Erythroblast (primary cell): ENCODE measurements at regions not wholly inside any gene's neighbourhood (a gene's known extent, or its start where the extent isn't known, plus 50 kb on each side); places are given as distances from the start of the nearest gene placed in this dataset.

Experiments
- GATA1 ChIP-seq: IDR thresholded peaks from 2 replicates; pipeline ENCODE4 v1.6.1; 2011; ENCODE audit warnings: low read depth, mild to moderate bottlenecking, control low read depth, low read length, moderate library complexity
- POLR2A ChIP-seq: IDR thresholded peaks from 2 replicates; pipeline ENCODE4 v1.6.1; 2011; ENCODE audit warnings: mild to moderate bottlenecking, low read length

DNA sequence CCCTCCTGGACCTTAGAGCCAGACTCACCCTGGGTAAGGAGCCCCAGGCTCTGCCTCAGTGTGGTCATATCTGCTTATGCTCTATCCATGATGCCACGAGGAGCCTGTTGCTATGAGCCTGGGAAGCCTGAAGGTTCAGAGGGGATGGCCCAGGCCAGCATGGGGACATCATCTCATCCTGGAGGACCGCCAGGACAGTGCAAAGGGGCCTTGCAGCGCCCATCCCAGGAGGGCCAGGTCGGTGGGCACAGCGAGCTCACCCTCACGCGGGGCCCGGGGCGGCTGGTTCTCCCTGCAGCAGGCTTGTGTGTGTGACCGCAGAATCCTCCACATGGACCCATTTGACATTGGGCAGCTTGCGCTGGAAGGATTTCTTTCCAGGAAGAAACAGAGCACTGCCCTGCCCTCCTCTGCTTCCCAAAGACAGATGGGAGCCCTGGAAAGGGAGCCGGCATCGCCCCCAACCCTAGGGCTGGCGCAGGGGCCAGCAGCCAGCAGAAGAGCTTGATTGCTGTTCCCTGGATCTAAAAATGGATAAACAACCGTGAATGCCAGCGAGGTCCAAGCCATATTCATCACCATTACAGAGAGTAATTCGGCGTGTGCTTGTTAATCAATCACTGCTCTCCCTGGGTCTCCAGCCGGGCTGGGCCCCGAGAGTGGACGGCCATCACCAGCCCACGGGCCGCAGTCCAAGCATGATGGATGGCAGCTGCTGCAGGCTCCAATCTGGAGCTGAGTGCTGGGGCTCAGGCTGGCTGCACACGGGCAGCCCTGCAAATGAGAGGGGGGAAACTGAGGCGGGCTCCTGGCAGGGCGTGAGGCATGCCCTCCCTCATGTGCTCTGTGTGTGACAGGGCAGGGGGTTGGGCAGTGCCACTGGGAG lies 739.7 kb downstream of the BRD1 start:
- no peak for TF ChIP-seq POLR2A
- TF ChIP-seq GATA1, result no peak
